Ovary (tissue), 7 donors: ENCODE measurements at regions not wholly inside any gene's neighbourhood (a gene's known extent, or its start where the extent isn't known, plus 50 kb on each side); places are given as distances from the start of the nearest gene placed in this dataset.

Source experiments
- DNase-seq, 5 donors: peaks; one replicate each; pipeline ENCODE4 v3.0.0-alpha.2; 2019 to 2020
- H3K27ac ChIP-seq, 2 donors: fragments of 200-600 bp; one replicate each; pipeline versions ENCODE4 v1.5.1 to v1.8.0; 2019 to 2022
- H3K27me3 ChIP-seq: fragments of 200-600 bp; one replicate; pipeline ENCODE4 v1.8.0; 2022
- H3K36me3 ChIP-seq: fragments of 200-600 bp; sonication (generic); one replicate; pipeline ENCODE4 v1.5.1; 2019
- H3K4me1 ChIP-seq: one replicate; pipeline ENCODE4 v1.8.1; 2013; ENCODE audit warnings: mild to moderate bottlenecking, moderate library complexity; ENCODE audit not compliant: insufficient read depth
- H3K4me3 ChIP-seq: fragments of 200-600 bp; sonication (generic); one replicate; pipeline ENCODE4 v1.5.1; 2017
- H3K9me3 ChIP-seq, 2 donors: fragments of 200-600 bp in 1 of 2; sonication (generic) in 1 of 2; one replicate each; pipeline versions ENCODE4 v1.5.1 to v1.8.1; 2013 to 2019; ENCODE audit warnings: mild to moderate bottlenecking in 1 of 2, moderate library complexity in 1 of 2
- EP300 ChIP-seq: sonication (generic); formaldehyde crosslinking; IDR thresholded peaks from one replicate; pipeline ENCODE4 v1.6.1; 2017; ENCODE audit warnings: antibody characterized with exemption
- POLR2A ChIP-seq: fragments of 450-650 bp; IDR thresholded peaks from one replicate; pipeline ENCODE4 v1.6.1; 2017; ENCODE audit warnings: antibody characterized with exemption, mild to moderate bottlenecking, moderate library complexity
- WGBS, 3 donors: extraction: QIAGEN DNeasy Blood & Tissue Kit in 1 of 3; methylation state at CpG; one replicate each; pipeline versions ENCODE4 v1.1.5 to v1.1.7; 2013 to 2017; 5-methylcytosine and 5-hydroxymethylcytosine counted together
- intact Hi-C, 4 donors: fragments of 100-400 bp; cut with DNase I; formaldehyde crosslinking; loops; one replicate each; pipeline versions ENCODE4 v1.11.0 to v1.15.1; 2022 to 2023
- TF ChIP-seq, protein P1 (sequence below), 3 donors: fragments of 450-650 bp in 2 of 3; fragments of 200-600 bp in 1 of 3; IDR thresholded peaks; one replicate each; pipeline versions ENCODE4 v1.5.1 to v1.8.0; 2016 to 2022; ENCODE audit warnings: antibody characterized with exemption in 3 of 3, mild to moderate bottlenecking in 1 of 3
- donor health status: DM: no; HTN: no; CAD: no; lungs with moderate emphysema.
- donor health status: DM: no; HTN: no; CAD: no.
- donor health status: Bipolar disorder and iron deficiency.
- donor health status: DM: no; HTN: no; CAD: no.
- donor health status: DM: yes; HTN: yes; CAD: no.

DNA sequence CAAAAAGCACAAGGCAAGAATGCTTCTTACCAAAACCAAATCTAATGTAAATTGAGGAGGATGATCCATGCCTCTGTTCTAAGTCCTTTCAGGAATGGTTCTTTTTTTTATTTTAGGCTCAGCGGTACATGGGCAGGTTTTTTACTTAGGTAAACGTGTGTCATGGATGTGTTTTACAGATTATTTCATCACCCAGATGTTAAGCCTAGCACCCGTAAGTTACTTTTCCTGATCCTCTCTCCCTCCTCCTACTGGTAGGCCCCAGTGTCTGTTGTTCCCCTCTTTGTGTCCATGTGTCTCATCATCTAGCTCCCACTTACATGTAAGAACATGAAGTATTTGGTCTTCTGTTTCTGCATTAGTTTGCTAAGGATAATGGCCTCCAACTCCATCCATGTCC, 289.2 kb upstream of the THBS1 start:
- Histone ChIP-seq H3K27ac (no peak overlapping the region), H3K4me1 (peaks cover 3% of the 10 kb centered on the region), H3K4me3 (no peak overlapping the region), H3K36me3 (no peaks in the 10 kb centered on the region), H3K9me3 (no peaks in the 10 kb centered on the region), H3K27me3 (no peaks in the 10 kb centered on the region)
- TF ChIP-seq POLR2A (no peak), EP300 (no peak)
- TF ChIP-seq, protein P1, sequence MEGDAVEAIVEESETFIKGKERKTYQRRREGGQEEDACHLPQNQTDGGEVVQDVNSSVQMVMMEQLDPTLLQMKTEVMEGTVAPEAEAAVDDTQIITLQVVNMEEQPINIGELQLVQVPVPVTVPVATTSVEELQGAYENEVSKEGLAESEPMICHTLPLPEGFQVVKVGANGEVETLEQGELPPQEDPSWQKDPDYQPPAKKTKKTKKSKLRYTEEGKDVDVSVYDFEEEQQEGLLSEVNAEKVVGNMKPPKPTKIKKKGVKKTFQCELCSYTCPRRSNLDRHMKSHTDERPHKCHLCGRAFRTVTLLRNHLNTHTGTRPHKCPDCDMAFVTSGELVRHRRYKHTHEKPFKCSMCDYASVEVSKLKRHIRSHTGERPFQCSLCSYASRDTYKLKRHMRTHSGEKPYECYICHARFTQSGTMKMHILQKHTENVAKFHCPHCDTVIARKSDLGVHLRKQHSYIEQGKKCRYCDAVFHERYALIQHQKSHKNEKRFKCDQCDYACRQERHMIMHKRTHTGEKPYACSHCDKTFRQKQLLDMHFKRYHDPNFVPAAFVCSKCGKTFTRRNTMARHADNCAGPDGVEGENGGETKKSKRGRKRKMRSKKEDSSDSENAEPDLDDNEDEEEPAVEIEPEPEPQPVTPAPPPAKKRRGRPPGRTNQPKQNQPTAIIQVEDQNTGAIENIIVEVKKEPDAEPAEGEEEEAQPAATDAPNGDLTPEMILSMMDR (IDR thresholded peaks at IDR 0.05) = no peak
- 97 to 99% (median 97%) methylated on average over 3 of the region's 3 CpGs for WGBS, 3 donors
- intact Hi-C loops = no loop called here
- no peak for DNase-seq

DNA sequence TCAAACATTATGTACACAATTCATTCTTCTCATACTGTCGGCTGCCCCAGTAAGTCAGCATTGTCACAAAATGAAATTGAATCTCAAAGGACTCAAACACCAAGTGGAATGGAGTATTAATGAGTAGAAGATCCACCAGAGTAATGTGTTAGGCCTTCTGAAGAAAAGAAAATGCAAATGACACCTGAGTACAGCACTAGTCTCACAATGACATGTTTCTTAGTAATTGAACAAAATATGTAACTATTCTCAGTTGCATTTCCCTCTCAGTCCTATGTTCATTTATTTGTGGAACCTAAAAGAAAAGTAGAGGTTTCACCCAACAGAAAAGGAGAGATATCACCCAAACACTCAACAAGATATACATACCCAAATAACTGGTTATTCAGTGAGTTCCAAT, 283.9 kb upstream of the THBS1 start:
- Histone ChIP-seq H3K36me3 (no peaks in the 10 kb centered on the region), H3K9me3 (no peaks in the 10 kb centered on the region), H3K4me1 (no peaks in the 10 kb centered on the region), H3K27ac (no peak overlapping the region), H3K27me3 (no peaks in the 10 kb centered on the region), H3K4me3 (no peak overlapping the region)
- TF ChIP-seq EP300 = no peak
- TF ChIP-seq POLR2A = no peak
- TF ChIP-seq, protein P1 (IDR thresholded peaks at IDR 0.05) = no peak
- 37 to 99% (median 53%) methylated on average over 1 of the region's 1 CpG for WGBS, 3 donors
- no peak for DNase-seq
- intact Hi-C loops = no loop called here

DNA sequence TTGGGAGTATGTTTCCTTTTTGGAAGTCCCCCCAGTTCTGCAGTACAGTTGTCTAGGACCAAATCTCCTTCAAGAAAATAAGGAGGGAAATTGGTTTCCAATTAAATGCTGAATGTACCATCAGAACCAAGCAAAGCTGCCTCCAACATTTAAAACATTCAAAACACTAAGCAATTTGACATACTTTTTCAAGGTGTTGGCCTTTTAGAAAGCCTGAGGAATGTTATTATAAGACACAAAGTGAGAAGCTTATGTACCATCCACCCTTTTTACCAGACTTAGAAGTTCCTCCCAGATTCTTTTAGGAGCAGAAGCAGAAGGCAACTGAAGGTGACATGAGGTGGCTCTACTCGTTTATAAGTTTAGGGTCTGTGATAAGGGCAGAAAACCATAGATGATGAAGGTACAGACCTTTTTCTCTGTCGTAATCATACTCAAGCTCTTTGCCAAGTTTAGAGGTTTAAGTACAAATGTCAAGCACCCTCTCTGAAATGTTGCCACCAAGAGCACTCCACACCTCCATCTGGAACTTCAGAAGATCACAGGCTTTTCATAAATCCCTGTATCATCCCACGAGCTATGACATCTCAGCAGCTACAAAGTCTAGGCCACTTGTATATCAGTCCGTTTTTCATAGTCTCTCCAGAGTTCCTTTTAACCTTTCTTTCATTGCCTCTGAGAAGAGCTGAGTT, 282.5 kb upstream of the THBS1 start:
- TF ChIP-seq, protein P1 (IDR thresholded peaks at IDR 0.05) = no peak
- TF ChIP-seq EP300 = no peak
- TF ChIP-seq POLR2A = no peak
- H3K27me3 ChIP-seq = no peaks in the 10 kb centered on the region
- intact Hi-C loops = no loop called here
- H3K4me1 ChIP-seq = no peaks in the 10 kb centered on the region
- no peaks in the 10 kb centered on the region for H3K36me3 ChIP-seq
- DNase-seq = no peak
- H3K4me3 ChIP-seq = no peak overlapping the region
- H3K27ac ChIP-seq = no peak overlapping the region
- H3K9me3 ChIP-seq = no peaks in the 10 kb centered on the region
- 85 to 88% (median 85%) methylated on average over 4 of the region's 4 CpGs for WGBS, 3 donors

DNA sequence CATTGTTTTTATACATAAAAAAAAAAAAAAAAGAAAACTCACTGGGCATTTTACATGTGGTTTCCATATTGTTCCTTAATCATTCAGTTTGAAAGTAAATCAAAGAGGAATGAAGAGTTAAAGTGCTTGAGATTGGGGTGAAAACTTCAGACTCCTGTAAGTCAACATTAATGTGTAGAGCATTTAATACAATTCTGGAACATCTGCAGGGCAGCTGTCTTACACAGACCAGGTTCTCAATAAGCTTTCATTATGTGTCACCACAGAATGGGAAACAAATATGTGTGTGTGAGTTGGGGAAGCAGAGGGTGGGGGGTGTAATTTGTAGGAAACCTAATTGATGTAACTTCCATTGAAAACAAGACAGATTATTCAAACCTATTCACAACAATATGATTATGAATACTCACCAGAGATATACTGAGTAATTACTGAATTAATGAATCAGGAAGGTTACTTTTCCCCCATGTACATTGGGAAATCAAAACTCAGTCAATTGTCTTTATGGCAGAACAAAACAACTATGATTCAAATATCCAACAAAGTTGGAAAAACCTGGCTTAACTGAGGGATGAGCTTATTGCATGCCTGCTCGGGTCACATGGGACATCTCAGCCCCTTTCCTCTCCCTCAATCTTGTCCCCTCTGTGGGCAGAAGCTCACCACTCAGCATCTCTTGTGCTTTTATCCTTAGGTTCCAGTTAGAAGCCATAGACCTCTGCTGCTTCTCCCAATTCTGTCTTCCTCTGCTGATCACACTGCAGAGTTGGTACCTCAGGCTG, 281.2 kb upstream of the THBS1 start:
- WGBS, 3 donors = 90 to 100% (median 95%) methylated on average over 1 of the region's 1 CpG
- H3K4me3 ChIP-seq = no peak overlapping the region
- H3K36me3 ChIP-seq = no peaks in the 10 kb centered on the region
- no peaks in the 10 kb centered on the region for H3K27me3 ChIP-seq
- TF ChIP-seq POLR2A = no peak
- no peak for TF ChIP-seq EP300
- TF ChIP-seq, protein P1 (IDR thresholded peaks at IDR 0.05) = no peak
- no peaks in the 10 kb centered on the region for H3K9me3 ChIP-seq
- intact Hi-C loops = no loop called here
- no peaks in the 10 kb centered on the region for H3K4me1 ChIP-seq
- H3K27ac ChIP-seq = no peak overlapping the region
- DNase-seq = no peak
